ENCODE measurements at regions not wholly inside any gene's neighbourhood (a gene's known extent, or its start where the extent isn't known, plus 50 kb on each side); places are given as distances from the start of the nearest gene placed in this dataset.

- DNase-seq (ENCODE audit: low read depth): no peak
- H3K4me3 ChIP-seq (ENCODE audit: low read depth, low read length): no peak overlapping the region
- no peak for TF ChIP-seq CTCF (IDR thresholded peaks at IDR 0.05; ENCODE audit: insufficient read depth, low read depth, low read length)
Observed at GRCh38 chr2:190121305-190121704, 58.8 kb upstream of the MSTN start.

GRCh38 chr2:190119923-190120590, 57.5 kb upstream of the MSTN start:
- no peak for DNase-seq (ENCODE audit: low read depth)
- no peak overlapping the region for H3K4me3 ChIP-seq (ENCODE audit: low read depth, low read length)
- TF ChIP-seq CTCF (IDR thresholded peaks at IDR 0.05; ENCODE audit: insufficient read depth, low read depth, low read length): no peak

GRCh38 chr2:190119257-190119656, 56.7 kb upstream of the MSTN start:
- no peak for DNase-seq (ENCODE audit: low read depth)
- H3K4me3 ChIP-seq (ENCODE audit: low read depth, low read length): no peak overlapping the region
- no peak for TF ChIP-seq CTCF (IDR thresholded peaks at IDR 0.05; ENCODE audit: insufficient read depth, low read depth, low read length)

- TF ChIP-seq CTCF (IDR thresholded peaks at IDR 0.05; ENCODE audit: insufficient read depth, low read depth, low read length): no peak
- H3K4me3 ChIP-seq (ENCODE audit: low read depth, low read length): no peak overlapping the region
- DNase-seq (ENCODE audit: low read depth): no peak
Observed at GRCh38 chr2:190117305-190117704, 54.8 kb upstream of the MSTN start.

- no peak overlapping the region for H3K4me3 ChIP-seq (ENCODE audit: low read depth, low read length)
- no peak for TF ChIP-seq CTCF (IDR thresholded peaks at IDR 0.05; ENCODE audit: insufficient read depth, low read depth, low read length)
Observed at GRCh38 chr2:190113000-190113399, 50.5 kb upstream of the MSTN start.

More at GRCh38 chr2:190113000-190113399, 50.5 kb upstream of the MSTN start:
- no peak for DNase-seq (ENCODE audit: low read depth)

Measured in fibroblast of villous mesenchyme (primary cell).